ENCODE measurements at regions not wholly inside any gene's neighbourhood (a gene's known extent, or its start where the extent isn't known, plus 50 kb on each side); places are given as distances from the start of the nearest gene placed in this dataset.

- 63 to 85% methylated on average over 4 of the region's 4 CpGs for WGBS, 2 donors
- no peak overlapping the region for H3K27ac ChIP-seq
- H3K36me3 ChIP-seq: no peaks in the 10 kb centered on the region
- no peaks in the 10 kb centered on the region for H3K9me3 ChIP-seq
- no peak for TF ChIP-seq POLR2A (IDR thresholded peaks at IDR 0.05)
- TF ChIP-seq EP300 (IDR thresholded peaks at IDR 0.05): no peak
- no peak for TF ChIP-seq CTCF (IDR thresholded peaks at IDR 0.05)
- no peak for TF ChIP-seq POLR2AphosphoS5 (IDR thresholded peaks at IDR 0.05)
- no peaks in the 10 kb centered on the region for H3K27me3 ChIP-seq
- intact Hi-C loops (cut with DNase I): no loop called here
- DNase-seq: no peak
- H3K4me3 ChIP-seq: no peak overlapping the region
- peaks cover 0 to 10% (median 5%) of the 10 kb centered on the region in 4 donors for H3K4me1 ChIP-seq
Measured at GRCh38 chr5:54756301-54756700, 229.1 kb downstream of the ESM1 start.

- TF ChIP-seq POLR2A (IDR thresholded peaks at IDR 0.05): no peak
- TF ChIP-seq POLR2AphosphoS5 (IDR thresholded peaks at IDR 0.05): no peak
- TF ChIP-seq EP300 (IDR thresholded peaks at IDR 0.05): no peak
- no peak for TF ChIP-seq CTCF (IDR thresholded peaks at IDR 0.05)
- intact Hi-C loops (cut with DNase I): no loop called here
- no peak for DNase-seq
- 63 to 83% methylated on average over 2 of the region's 2 CpGs for WGBS, 2 donors
- H3K9me3 ChIP-seq: no peaks in the 10 kb centered on the region
- H3K27me3 ChIP-seq: no peaks in the 10 kb centered on the region
- H3K4me3 ChIP-seq: no peak overlapping the region
- H3K4me1 ChIP-seq: peaks cover 0 to 10% (median 0%) of the 10 kb centered on the region in 4 donors
- H3K36me3 ChIP-seq: no peaks in the 10 kb centered on the region
- no peak overlapping the region for H3K27ac ChIP-seq
Measured at GRCh38 chr5:54754878-54755277, 230.5 kb downstream of the ESM1 start.

- no peak for DNase-seq
- 86 to 90% methylated on average over 7 of the region's 7 CpGs for WGBS, 2 donors
- no peak overlapping the region for H3K4me3 ChIP-seq
- H3K9me3 ChIP-seq: no peaks in the 10 kb centered on the region
- TF ChIP-seq CTCF (IDR thresholded peaks at IDR 0.05) (no peak), POLR2AphosphoS5 (IDR thresholded peaks at IDR 0.05) (no peak), POLR2A (IDR thresholded peaks at IDR 0.05) (no peak), EP300 (IDR thresholded peaks at IDR 0.05) (no peak)
- H3K4me1 ChIP-seq: peaks cover 0 to 10% (median 0%) of the 10 kb centered on the region in 4 donors
- no peaks in the 10 kb centered on the region for H3K27me3 ChIP-seq
- no peaks in the 10 kb centered on the region for H3K36me3 ChIP-seq
- no peak overlapping the region for H3K27ac ChIP-seq
- intact Hi-C loops (cut with DNase I): no loop called here
Measured at GRCh38 chr5:54754420-54754819, 231.0 kb downstream of the ESM1 start.

- 83 to 84% methylated on average over 1 of the region's 1 CpG for WGBS, 2 donors
- Histone ChIP-seq H3K9me3 (no peaks in the 10 kb centered on the region), H3K27ac (no peak overlapping the region), H3K36me3 (no peaks in the 10 kb centered on the region), H3K27me3 (no peaks in the 10 kb centered on the region), H3K4me1 (peaks cover 0 to 10% (median 0%) of the 10 kb centered on the region in 4 donors), H3K4me3 (no peak overlapping the region)
- intact Hi-C loops (cut with DNase I): no loop called here
- no peak for DNase-seq
- no peak for TF ChIP-seq EP300 (IDR thresholded peaks at IDR 0.05)
- TF ChIP-seq POLR2AphosphoS5 (IDR thresholded peaks at IDR 0.05): no peak
- no peak for TF ChIP-seq POLR2A (IDR thresholded peaks at IDR 0.05)
- no peak for TF ChIP-seq CTCF (IDR thresholded peaks at IDR 0.05)
Measured at GRCh38 chr5:54753753-54754152, 231.6 kb downstream of the ESM1 start.

GRCh38 chr5:54753034-54753433, 232.4 kb downstream of the ESM1 start:
- Histone ChIP-seq H3K27me3 (no peaks in the 10 kb centered on the region), H3K4me1 (peaks cover 0 to 6% (median 0%) of the 10 kb centered on the region in 4 donors), H3K9me3 (no peaks in the 10 kb centered on the region), H3K27ac (no peak overlapping the region), H3K36me3 (no peaks in the 10 kb centered on the region), H3K4me3 (no peak overlapping the region)
- 23 to 30% methylated on average over 4 of the region's 4 CpGs for WGBS, 2 donors
- intact Hi-C loops (cut with DNase I): no loop called here
- DNase-seq: no peak
- no peak for TF ChIP-seq CTCF (IDR thresholded peaks at IDR 0.05)
- TF ChIP-seq POLR2A (IDR thresholded peaks at IDR 0.05): no peak
- no peak for TF ChIP-seq EP300 (IDR thresholded peaks at IDR 0.05)
- TF ChIP-seq POLR2AphosphoS5 (IDR thresholded peaks at IDR 0.05): no peak
